CD1c-positive myeloid dendritic cell (primary cell): ENCODE measurements at regions not wholly inside any gene's neighbourhood (a gene's known extent, or its start where the extent isn't known, plus 50 kb on each side); places are given as distances from the start of the nearest gene placed in this dataset.

ENCODE experiments used
- DNase-seq: peaks from one replicate; pipeline ENCODE4 v3.0.0-alpha.2; 2016; ENCODE audit errors: extremely low spot score

- DNase-seq, result no peak
These were observed 74.4 kb upstream of the GULP1 start for GRCh38 chr2:188217264-188217663.

- no peak for DNase-seq
These were observed 72.1 kb upstream of the GULP1 start for GRCh38 chr2:188219541-188219940.

GRCh38 chr2:188220535-188220934 lies 71.1 kb upstream of the GULP1 start:
- DNase-seq, result no peak

- DNase-seq, result no peak
These were observed 64.0 kb upstream of the GULP1 start for GRCh38 chr2:188227713-188228112.

- no peak for DNase-seq
These were observed 56.3 kb upstream of the GULP1 start for GRCh38 chr2:188235364-188235763.

- DNase-seq, result no peak
These were observed 53.3 kb upstream of the GULP1 start for GRCh38 chr2:188238386-188238785.
